GM18499 (cell line): ENCODE measurements at regions not wholly inside any gene's neighbourhood (a gene's known extent, or its start where the extent isn't known, plus 50 kb on each side); places are given as distances from the start of the nearest gene placed in this dataset.
"Not testable (repeated sequence)": the region's sequence is repeated elsewhere in the genome, so short reads cannot be mapped to it uniquely, and the experiment has no call there.

Source experiments
- ATAC-seq: cut with Tn5 transposase; IDR thresholded peaks from one replicate; pipeline ENCODE4 v1.9.1; 2021; ENCODE audit warnings: moderate number of reproducible peaks; ENCODE audit not compliant: insufficient read depth, unreplicated experiment

DNA sequence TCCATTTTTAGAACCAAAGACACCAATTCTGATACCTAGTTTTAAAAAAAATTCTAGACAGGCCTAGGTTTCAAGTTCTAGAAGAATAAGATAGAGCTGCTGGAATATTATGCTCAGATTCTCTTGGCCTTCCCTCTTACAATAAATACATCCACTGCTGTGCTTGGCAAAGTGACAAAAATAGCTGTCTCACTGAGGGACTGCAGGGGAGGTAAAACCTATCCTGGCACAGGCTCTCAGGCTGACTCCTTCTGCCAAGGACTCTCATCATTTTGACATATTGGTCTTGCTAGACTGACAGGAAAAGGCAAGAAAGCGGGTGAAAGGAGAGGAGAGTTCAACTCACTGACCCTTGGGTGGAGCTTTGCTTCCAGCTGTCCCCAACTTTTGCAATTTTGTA is 197.0 kb upstream of the LHX8 start:
- ATAC-seq = no peak

DNA sequence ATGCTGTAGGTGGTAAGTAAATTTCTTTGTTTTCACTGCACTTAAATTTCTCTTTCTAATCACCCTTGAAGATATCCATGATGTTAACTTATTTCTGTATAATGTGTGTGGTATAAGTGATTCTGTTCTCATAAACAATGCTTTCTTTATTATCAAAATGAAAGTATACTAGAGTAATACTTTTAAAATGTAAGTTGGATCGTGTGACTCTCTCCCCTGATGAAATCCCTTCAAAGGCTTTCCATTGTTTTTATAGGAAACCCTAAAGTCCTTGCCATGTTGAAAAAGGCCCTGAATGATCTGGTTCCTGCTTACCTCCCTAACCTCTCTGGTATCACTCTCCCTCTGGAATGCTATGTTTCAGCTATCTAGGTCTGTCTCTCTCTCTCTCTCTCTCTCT is 191.1 kb upstream of the LHX8 start:
- ATAC-seq = no peak

DNA sequence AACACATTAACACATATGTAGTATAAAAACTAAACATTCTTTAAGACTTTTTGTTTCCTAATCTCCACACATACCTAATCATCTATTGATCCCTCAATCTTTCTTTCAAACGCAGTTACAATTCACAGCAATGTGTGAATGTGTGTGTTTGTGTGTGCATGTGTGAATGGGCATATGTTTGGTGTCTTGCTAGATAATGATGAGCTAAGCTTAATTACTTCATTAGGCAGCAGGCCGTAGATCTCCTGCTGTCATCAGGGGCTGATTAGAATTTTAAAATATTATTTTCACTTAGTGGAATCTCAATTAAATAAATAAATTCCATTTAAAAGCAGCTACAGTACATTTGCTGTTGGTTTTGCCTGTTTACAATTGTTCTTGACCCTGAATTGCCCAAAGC is 187.8 kb upstream of the LHX8 start:
- ATAC-seq = no peak

DNA sequence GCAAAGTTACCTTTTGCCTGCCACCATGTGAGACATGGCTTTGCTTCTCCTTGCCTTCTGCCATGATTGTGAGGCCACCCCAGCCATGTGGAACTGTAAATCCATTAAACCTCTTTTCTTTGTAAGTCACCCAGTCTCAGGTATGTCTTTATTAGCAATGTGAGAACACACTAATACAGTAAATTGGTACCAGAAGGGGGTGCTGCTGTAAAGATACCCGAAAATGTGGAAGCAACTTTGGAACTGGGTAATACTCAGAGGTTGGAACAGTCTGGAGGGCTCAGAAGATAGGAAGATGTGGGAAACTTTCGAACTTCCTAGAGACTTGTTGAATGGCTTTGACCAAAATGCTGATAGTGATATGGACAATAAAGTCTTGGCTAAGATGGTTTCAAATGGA is 184.8 kb upstream of the LHX8 start:
- ATAC-seq = not testable (repeated sequence)

DNA sequence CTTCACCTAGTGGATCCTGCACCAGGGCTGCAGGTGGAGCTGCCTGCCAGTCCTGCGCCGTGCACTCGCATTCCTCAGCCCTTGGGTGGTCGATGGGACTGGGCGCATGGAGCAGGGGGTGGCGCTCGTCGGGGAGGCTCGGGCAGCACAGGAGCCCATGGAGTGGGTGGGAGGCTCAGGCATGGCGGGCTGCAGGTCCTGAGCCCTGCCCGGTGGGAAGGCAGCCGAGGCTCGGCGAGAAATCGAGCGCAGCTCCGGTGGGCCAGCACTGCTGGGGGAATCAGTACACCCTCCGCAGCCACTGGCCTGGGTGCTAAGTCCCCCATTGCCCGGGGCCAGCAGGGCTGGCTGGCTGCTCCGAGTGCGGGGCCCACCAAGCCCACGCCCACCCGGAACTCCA is 182.2 kb upstream of the LHX8 start:
- not testable (repeated sequence) for ATAC-seq

DNA sequence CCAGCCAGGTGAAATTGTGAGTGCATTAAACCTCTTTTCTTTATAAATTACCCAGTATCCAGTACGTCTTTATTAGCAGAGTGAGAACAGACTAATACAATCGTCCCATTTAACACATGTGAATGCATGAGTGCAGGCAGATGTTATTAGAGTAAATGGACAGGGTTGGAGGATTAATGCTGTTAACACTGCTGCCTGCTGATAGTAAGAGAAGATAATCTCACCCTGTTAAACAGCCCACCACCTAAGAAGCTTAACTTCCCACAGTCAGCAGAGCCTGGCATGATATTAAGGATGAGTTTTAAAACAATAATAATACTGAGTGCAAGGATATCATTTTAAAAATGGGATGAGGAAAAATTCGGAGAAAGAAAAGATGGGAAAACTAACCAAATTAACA is 181.4 kb upstream of the LHX8 start:
- no peak for ATAC-seq

DNA sequence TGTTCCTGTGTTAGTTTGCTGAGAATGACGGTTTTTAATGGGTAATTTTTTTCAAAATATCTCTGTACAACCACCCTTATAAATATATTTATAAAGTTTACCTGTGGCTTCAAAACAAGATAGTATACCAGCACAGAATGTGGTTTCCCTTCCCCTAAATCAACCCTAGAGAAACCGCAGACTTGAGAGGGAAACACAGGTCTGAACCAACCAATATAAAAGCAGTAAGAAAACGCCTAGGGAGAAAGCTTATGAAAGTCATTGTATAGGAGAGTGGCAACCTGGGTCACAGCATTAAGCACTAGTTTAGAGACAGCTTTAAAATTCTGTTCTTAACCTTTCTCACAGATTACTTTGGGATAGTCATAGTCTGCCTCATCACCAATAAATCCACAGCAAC is 180.6 kb upstream of the LHX8 start:
- no peak for ATAC-seq

DNA sequence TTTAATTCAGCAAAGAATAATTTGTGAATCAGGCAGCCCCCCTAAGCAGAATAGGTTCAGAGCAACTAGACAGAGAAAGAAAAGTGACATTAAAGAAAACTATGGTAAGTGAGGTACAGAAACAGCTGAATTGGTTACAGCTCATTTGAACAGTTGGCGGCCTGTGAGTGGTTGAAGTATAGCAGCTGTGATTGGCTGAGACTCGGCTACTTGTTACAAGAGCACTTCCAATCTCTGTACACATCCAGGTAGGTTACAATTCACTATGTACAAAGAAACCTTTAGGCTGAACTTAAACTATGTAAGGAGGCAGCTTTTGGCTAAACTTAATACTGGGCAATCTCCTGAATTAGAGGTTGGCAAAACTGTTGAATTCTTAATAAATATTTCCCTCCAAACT is 171.1 kb upstream of the LHX8 start:
- no peak for ATAC-seq

DNA sequence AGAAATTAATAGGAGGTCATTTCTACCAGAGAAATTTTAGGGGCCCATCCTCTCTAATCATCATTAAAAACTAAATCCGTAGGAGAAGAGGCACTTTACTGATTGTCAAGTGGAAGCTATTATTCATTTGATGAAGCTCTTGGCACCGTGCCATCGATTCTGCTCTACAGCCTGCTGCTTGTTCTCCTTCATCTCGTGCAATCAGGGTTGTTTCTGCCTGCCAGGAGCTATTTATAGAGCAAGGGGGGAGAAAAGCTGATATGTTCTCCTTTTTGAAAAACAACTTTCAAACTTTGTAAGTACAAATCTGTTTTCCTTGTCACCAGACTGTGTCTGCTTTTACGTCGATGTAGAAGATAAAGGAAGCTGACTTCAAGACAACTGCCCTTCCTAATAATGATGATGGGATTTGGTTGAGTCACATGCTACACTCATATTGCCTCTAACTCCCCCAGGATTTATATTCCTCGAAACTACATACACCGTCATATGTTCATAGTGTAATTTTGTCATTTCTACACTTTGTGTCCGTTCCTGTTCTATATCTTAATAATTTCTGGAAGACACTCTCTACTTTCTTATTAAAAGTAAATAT is 169.6 kb upstream of the LHX8 start:
- ATAC-seq = no peak

DNA sequence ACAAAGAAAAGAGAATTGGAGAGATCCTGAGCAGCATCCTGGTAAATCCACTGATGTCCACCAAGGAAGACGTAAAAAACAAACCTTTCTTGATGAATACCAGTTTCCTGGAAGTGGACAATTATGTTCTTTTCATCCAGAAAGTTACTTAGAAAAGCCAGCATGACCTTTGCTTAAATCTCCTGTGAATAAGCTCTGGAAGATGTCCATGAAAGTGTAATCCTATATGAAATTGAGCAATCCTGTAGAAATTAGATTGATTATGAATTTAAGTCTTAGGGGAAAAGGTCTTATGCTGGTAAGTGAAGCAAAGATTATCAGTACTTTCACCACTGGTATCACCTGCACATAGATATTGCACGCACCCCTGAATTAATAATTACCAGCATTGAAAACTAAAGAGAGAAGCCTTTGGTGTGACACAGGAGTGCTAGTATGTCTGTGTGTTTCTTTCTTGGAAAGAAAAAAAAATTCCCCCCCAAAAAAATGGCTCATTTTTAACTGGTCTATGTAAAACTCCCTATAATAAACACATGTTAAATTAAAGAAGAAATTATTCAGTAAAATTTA is 164.5 kb upstream of the LHX8 start:
- no peak for ATAC-seq

DNA sequence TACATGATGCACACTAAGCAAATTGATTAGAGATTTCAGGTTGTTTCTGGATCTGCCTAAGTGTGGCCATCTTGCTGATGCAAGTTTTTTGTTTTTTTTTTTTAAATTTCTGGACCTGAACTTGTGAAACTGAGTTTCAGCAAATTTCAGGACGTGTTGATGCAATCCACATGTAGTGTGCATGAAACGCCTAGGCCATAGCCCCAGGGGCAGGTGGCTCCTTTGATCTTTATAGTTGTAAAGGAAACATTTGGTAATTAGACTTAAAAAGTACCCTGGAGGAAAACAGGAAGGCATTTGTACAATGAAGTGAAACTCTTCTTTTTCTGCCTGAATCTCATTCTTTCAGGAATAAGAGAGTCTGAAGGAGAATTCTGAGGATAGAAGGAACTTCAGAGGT is 162.2 kb upstream of the LHX8 start:
- no peak for ATAC-seq

DNA sequence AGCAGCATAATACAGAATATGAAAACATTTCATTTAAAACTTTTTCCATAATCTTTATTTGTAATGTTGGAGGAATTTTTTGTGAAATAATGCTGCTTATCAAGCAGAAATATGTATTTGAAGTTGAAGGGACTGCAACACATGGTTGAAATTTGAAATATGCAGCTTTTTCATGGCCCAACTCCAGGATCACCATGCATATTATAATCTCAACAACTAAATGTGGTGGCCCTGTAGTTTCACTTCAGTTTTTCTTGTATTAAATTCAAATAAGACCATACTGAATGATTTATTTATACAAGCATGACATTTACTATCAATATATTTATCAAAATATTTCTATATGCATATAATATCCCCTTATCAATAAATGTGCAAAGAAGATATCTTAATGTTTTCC is 157.7 kb upstream of the LHX8 start:
- ATAC-seq = no peak

DNA sequence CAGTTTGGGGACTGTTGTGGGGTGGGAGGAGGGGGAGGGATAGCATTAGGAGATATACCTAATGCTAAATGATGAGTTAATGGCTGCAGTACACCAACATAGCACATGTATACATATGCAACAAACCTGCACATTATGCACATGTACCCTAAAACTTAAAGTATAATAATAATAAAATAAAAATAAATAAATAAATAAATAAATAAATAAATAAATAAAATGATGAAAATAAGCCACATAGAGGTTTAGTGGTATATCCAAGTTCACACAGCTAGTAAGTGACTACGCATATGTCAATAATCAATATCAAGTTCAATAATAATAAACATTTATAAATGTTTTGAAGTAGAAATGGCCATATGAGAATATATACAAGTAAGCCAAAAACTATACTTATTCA is 141.7 kb upstream of the LHX8 start:
- not testable (repeated sequence) for ATAC-seq

DNA sequence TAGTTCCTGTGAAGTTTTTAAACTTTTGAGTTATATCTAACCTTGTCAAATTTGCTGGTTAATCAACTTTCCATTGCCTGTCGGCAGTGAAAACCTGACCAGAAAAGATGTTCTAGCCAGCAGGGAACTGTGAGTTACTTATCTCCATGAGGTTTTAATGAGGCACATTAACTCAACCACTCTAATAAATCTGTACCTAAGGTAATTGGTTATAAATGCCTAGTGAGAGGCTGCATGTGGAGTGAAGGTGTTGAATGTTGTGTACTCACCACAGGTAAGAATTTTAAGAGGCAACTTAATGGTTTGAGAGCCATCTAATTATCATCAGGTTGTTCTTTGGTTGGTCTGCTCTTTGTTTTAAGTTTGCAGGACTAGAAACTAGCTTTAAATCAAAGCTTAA is 138.4 kb upstream of the LHX8 start:
- ATAC-seq = no peak

DNA sequence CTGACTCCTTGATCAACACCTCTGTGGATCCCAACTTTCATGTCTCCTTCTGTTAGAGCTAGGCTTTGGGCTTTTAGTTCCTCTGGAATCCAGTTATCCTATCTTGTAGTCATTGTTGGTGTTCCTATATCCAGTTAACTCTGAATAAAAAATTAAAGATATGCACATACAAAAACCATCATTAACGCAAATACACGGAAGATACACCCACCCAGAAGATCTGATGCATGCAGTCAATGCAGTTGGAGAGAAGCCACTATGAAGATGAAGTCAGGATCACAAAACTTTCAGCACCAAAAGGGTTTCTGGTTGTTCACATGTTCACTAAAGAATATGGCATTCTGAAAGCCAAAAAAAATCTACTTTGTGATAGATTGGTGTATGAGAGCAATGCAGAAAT is 123.6 kb upstream of the LHX8 start:
- ATAC-seq = no peak

DNA sequence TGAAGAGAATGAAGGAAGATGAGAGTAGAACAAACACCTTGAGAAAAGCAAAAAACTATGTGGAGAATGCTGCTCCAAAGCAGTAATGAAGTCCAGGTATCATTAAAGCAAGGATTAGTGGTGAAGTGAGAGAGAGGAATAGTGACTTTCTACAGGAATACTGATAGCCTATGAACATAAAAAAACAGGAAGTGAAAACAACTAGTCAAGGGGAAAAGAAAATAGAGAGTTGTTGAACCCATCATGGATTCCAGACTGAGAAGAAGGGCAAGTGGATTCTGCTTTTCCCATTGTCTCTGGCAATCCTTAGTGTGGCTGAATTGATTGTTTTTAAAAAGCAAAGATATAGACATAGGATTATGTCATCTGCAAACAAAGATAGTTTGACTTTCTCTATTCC is 119.9 kb upstream of the LHX8 start:
- ATAC-seq = no peak

DNA sequence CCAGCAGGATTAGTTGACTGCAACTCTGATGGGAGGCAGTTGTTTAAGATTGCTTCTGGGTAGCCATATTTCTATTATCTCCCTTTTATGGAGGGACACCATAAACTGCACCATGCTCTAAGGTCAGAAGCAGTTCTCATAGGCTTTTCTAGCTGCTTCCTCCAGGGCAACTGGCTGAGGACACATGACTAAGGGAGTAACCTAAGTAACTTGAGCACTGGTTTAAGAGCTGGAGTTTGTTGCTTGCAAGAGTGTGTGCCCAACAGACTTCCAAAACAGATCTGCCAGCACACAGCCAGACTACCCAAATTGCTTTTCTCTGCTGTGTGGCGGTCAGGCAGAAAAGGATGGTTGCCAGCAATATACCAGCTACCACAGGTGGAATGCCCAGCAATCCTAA is 111.2 kb upstream of the LHX8 start:
- ATAC-seq = no peak

DNA sequence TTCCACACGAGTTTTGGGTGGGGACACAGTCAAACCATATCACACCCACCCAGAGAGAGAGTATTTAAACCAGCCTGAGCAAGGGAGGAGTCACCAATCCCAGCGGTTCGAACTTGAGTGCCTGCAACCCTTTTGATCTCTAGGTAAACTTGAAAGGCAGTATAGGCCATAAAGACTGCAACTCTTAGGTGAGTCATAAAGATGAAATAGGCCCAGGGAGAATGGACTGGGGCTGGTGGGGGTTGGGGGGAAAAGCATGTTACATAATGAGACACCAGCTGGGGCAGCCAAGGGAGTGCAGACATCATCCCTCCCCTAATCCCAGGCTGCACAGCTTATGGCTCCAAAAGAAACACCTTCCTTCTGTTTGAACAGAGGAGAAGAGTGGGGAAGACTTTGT is 99.8 kb upstream of the LHX8 start:
- ATAC-seq = no peak

DNA sequence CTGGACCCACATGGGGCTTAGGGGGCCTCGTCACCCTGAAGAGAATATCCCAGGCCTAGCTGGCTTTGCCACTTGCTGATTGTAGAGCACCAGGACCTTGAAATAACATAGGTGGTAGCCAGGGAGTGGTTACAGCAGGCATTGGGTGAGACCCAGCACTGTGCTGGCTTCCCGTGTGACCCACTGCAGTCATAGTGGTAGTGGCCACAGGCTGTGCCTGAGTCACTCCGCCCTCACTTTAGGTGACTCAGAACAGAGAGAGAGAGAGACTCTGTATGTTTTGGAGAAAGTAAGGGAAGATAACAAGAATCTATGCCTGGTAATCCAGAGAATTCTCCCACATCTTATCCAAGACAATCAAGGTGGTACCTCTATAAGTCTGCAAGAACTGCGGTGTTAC is 98.7 kb upstream of the LHX8 start:
- ATAC-seq = no peak

DNA sequence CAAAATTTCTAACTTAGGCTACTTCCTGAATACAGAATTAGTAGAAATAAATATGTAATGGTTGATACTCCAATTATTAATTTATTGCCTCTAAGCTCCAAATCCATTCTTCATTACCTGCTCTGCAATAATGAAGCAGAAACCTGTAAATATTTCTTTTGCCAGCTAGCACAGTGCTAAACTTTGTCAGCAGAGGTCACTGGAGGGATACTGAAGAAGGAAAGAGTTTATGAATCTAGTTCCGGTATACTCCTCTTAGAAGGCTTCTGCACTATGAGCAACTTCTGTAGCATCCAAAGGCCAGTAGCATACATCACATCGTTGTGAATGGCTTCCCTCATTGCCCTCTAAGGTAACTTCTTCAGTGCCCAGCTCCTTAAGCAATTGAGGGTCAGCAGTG is 81.0 kb upstream of the LHX8 start:
- no peak for ATAC-seq

DNA sequence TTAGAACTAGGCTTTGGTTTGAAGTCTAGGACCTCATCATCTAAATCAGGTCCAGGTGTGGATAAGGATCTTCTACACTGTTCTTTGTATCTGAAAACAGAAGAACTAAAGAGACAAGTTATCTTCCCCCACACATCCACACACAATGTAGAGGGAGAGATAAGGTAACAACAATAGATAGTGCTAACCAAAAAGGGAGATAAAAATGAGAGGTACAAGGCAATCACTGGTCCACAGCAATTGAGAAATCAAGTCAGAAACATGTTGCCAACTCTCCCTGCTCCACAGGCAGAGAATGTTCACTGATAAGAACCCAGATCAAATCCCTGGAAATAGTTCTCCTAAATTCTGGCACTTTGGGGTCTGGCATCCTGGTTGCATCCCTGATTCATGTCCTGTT is 75.8 kb upstream of the LHX8 start:
- ATAC-seq = no peak

DNA sequence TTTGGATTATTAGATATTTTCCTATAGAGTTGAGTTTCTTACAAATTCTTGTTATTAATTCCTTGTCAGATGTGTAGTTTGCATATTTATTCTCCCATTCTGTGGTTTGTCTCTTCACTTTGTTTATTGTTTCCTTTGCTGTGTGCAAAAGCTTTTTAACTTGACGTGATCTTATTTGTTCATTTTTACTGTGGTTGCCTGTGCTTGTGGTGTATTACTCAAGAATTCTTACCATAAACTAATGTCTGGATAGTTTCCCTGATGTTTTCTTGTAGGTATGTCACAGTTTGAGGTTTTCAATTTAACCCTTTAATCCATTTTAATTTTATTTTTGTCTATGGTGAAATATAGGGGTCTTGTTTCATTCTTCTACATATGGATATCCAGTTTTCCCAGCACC is 72.1 kb upstream of the LHX8 start:
- no peak for ATAC-seq

DNA sequence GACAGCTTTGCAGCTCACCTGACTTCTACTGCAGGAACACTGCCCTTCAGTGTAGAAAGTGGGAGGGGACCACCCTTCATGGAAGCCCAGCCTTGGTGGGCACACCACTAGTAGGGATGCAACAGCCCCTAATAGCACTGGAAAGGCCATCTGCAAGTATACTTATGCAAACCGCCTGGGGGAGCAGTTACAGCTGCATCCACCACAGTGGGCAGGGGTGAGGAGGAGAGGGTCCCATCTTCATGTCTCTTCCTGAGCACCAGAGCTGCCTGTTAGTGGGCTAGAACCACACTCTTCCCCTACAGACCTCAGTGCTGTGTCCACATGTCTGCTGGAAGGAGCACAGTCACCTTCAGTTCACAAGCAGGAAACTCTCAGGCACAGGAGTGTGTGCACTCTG is 66.2 kb upstream of the LHX8 start:
- no peak for ATAC-seq
